Calu3 (cell line): ENCODE measurements at regions not wholly inside any gene's neighbourhood (a gene's known extent, or its start where the extent isn't known, plus 50 kb on each side); places are given as distances from the start of the nearest gene placed in this dataset.
"Not testable (repeated sequence)": the region's sequence is repeated elsewhere in the genome, so short reads cannot be mapped to it uniquely, and the experiment has no call there.

ENCODE experiments used
- BruUV-seq: library from RNA; stranded (reverse); fragments of 400-500 nt; replicated peaks from 2 replicates; lab custom pipeline; 2021; lab: Mats Ljungman, UMichigan
- CTCF ChIA-PET: fragments of 300-600 bp; sonication (Branson Sonifier 250); formaldehyde crosslinking; loops from one replicate; lab custom pipeline; 2022; ENCODE audit warnings: antibody characterized with exemption; lab: Charles Lee
- DNase-seq: peaks from one replicate; pipeline ENCODE4 v3.0.0; 2022
- H3K27ac Mint-ChIP-seq: one replicate; pipeline ENCODE4 v1.8.0; 2022; ENCODE audit warnings: mixed read lengths; ENCODE audit not compliant: unreplicated experiment
- H3K27me3 Mint-ChIP-seq: one replicate; pipeline ENCODE4 v1.8.0; 2022; ENCODE audit warnings: mixed read lengths; ENCODE audit not compliant: unreplicated experiment
- H3K36me3 Mint-ChIP-seq: one replicate; pipeline ENCODE4 v1.8.0; 2022; ENCODE audit warnings: mild to moderate bottlenecking, moderate library complexity, mixed read lengths; ENCODE audit not compliant: insufficient read depth, unreplicated experiment
- H3K4me1 Mint-ChIP-seq: one replicate; pipeline ENCODE4 v1.8.0; 2022; ENCODE audit warnings: mild to moderate bottlenecking, low read depth, mixed read lengths; ENCODE audit not compliant: unreplicated experiment
- H3K4me3 Mint-ChIP-seq: one replicate; pipeline ENCODE4 v1.8.0; 2022; ENCODE audit warnings: mild to moderate bottlenecking, low read depth, moderate library complexity, mixed read lengths; ENCODE audit not compliant: unreplicated experiment
- H3K9me3 Mint-ChIP-seq: one replicate; pipeline ENCODE4 v1.8.0; 2022; ENCODE audit warnings: low read depth, mixed read lengths; ENCODE audit not compliant: unreplicated experiment
- intact Hi-C: fragments of 100-400 bp; cut with micrococcal nuclease; formaldehyde crosslinking; loops from one replicate; pipeline ENCODE4 v1.10.0; 2022; ENCODE audit not compliant: unreplicated experiment

- peaks cover 58% of the 10 kb centered on the region for H3K27me3 Mint-ChIP-seq
- H3K9me3 Mint-ChIP-seq, H3K36me3 Mint-ChIP-seq, DNase-seq, CTCF ChIA-PET, intact Hi-C loops, BruUV-seq, H3K27ac Mint-ChIP-seq, H3K4me1 Mint-ChIP-seq, H3K4me3 Mint-ChIP-seq: not testable (repeated sequence)
These were observed 75.1 kb upstream of the CIDEA start for GRCh38 chr18:12179029-12179428.

DNA sequence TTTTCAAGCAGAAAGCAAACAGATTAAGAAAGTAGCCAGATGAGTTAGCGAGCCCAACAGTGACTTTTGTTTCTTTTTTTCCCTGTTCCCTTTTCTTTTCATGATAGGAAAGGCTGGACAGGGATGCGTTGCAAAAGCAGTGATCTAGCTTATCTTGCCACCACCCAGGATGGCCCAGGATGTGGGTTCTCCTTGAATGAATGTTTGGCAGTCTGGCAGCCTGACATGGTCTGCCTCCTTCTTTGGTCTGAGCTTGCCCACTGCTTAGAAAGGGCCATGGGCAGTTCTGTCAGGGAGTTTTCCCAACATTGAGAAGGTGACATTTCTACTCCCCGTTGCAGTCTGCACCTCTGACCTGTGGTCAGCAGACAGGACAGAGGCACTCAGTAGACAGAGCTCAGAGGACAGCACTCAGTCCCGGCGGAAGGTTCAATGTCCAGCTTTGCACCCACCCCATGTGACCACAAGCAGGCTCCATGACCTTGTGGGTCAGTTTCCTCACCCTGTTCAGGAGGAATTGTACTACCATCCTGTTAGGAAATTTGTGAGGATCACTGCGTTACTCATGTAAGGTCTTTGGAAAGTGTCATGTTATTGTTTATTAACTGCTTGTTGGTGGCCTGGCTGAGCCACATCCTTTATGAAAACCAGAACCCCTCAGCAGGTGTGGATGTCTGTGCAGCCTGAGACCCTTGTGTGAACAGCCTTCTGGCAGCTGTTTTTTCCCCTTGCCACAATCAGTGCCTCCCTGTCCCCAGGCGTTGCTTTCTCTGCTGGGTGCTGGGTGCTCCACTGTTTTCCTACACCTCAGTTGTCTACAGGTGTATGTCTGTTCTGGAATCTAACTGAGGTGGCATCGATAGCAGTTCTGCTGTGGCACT is 74.2 kb upstream of the CIDEA start:
- BruUV-seq, H3K4me1 Mint-ChIP-seq: not testable (repeated sequence)

GRCh38 chr18:12198797-12199196 is 55.4 kb upstream of the CIDEA start:
- H3K27me3 Mint-ChIP-seq = peaks cover 41% of the 10 kb centered on the region
- H3K27ac Mint-ChIP-seq = not testable (repeated sequence)

More for the DNA sequence above, 74.2 kb upstream of the CIDEA start:
- peaks cover 58% of the 10 kb centered on the region for H3K27me3 Mint-ChIP-seq
- H3K36me3 Mint-ChIP-seq, intact Hi-C loops, H3K9me3 Mint-ChIP-seq, H3K27ac Mint-ChIP-seq, H3K4me3 Mint-ChIP-seq, CTCF ChIA-PET, DNase-seq: not testable (repeated sequence)

GRCh38 chr18:12200186-12200585 is 54.0 kb upstream of the CIDEA start:
- intact Hi-C loops, H3K36me3 Mint-ChIP-seq: not testable (repeated sequence)
- H3K27me3 Mint-ChIP-seq = peaks cover 36% of the 10 kb centered on the region

More at GRCh38 chr18:12198797-12199196, 55.4 kb upstream of the CIDEA start:
- CTCF ChIA-PET, H3K9me3 Mint-ChIP-seq, H3K36me3 Mint-ChIP-seq, DNase-seq, H3K4me3 Mint-ChIP-seq, BruUV-seq, intact Hi-C loops, H3K4me1 Mint-ChIP-seq: not testable (repeated sequence)

More at GRCh38 chr18:12200186-12200585, 54.0 kb upstream of the CIDEA start:
- H3K9me3 Mint-ChIP-seq, DNase-seq, CTCF ChIA-PET, H3K4me3 Mint-ChIP-seq, BruUV-seq, H3K4me1 Mint-ChIP-seq, H3K27ac Mint-ChIP-seq: not testable (repeated sequence)
